ENCODE measurements at regions not wholly inside any gene's neighbourhood (a gene's known extent, or its start where the extent isn't known, plus 50 kb on each side); places are given as distances from the start of the nearest gene placed in this dataset.

DNA sequence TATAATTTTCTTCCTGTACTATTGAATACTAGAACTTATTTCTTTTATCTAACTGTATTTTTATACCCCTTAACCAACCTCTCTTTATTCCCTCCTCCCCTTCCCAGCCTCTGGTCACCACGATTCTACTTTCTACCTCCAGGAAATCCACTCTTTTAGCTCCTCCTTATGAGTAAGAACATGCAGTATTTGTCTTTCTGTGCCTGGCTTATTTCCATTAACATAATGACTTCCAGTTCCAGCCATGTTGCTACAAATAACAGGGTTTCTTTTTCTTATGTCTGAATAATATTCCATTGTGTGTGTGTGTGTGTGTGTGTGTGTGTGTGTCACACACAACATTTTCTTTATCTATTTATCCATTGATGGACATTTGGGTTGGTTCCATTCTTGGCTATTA, 152.3 kb upstream of the OLIG3 start:
- H3K36me3 ChIP-seq (ENCODE audit: control insufficient read depth in 1 of 2, insufficient read depth in 2 of 2, low read length in 1 of 2) = no peaks in the 10 kb centered on the region
- H3K4me3 ChIP-seq (ENCODE audit: low read length in 2 of 2) = no peak overlapping the region
- no peak overlapping the region for H3K27ac ChIP-seq (ENCODE audit: low read depth in 1 of 2, low read length in 2 of 2)
- H3K27me3 ChIP-seq (ENCODE audit: control insufficient read depth in 1 of 2, insufficient read depth in 2 of 2, low read length in 1 of 2) = peaks cover 0 to 2% of the 10 kb centered on the region in 2 donors
- ATAC-seq (ENCODE audit: low FRiP score) = no peak
- H3K4me1 ChIP-seq (ENCODE audit: control insufficient read depth in 1 of 2, insufficient read depth in 2 of 2, low read length in 2 of 2) = no peaks in the 10 kb centered on the region
- 0% methylated on average over 1 of the region's 1 CpG for WGBS, 2 donors
- no peaks in the 10 kb centered on the region for H3K9me3 ChIP-seq (ENCODE audit: control insufficient read depth, low read length)
- intact Hi-C loops (cut with DNase I) = loop anchor here (10.0 kb wide), 2 partner anchors 382 to 552 kb away; no protein-coding TSS in a partner anchor
- DNase-seq = no peak

DNA sequence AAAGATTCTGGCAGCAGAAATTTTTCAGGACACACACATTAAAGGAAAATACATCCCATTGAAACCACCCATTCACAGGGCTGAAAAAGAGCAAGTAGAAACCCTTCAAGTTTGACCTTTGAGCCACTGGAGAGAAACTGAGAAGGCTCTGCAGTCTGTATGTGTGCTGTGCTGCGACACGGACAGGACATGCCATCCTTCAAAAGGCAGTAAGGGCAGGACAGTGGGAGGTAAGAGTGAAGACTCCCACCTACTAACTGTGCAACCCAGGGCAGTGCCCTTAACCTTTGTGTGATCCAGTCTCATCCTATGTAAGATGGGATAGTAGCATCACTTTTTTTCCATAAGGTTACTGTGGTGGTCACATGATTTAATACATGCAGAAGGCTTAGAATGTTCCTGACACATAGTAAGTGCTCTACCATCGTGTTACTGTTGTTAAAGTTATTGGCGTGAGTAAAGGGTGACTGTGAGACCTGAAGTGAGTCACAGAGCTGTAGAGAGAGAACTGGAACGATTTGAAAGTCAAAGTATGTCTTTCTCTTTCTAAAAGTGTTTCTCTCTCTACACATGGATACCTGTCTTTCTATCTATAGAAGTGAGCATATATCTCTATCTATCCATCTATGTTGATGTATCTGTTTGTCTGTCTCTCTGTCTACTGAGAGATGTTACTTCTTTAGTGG, 153.7 kb upstream of the OLIG3 start:
- intact Hi-C loops (cut with DNase I) = loop anchor here (10.0 kb wide), 2 partner anchors 383 to 553 kb away; no protein-coding TSS in a partner anchor
- DNase-seq (no peak), ATAC-seq (ENCODE audit: low FRiP score) (no peak)
- Histone ChIP-seq H3K4me3 (ENCODE audit: low read length in 2 of 2) (no peak overlapping the region), H3K36me3 (ENCODE audit: control insufficient read depth in 1 of 2, insufficient read depth in 2 of 2, low read length in 1 of 2) (no peaks in the 10 kb centered on the region), H3K27ac (ENCODE audit: low read depth in 1 of 2, low read length in 2 of 2) (no peak overlapping the region), H3K4me1 (ENCODE audit: control insufficient read depth in 1 of 2, insufficient read depth in 2 of 2, low read length in 2 of 2) (no peaks in the 10 kb centered on the region), H3K27me3 (ENCODE audit: control insufficient read depth in 1 of 2, insufficient read depth in 2 of 2, low read length in 1 of 2) (peaks cover 0 to 2% of the 10 kb centered on the region in 2 donors), H3K9me3 (ENCODE audit: control insufficient read depth, low read length) (peaks cover 3% of the 10 kb centered on the region)
- WGBS, 2 donors = 66% methylated on average over 5 of the region's 5 CpGs

DNA sequence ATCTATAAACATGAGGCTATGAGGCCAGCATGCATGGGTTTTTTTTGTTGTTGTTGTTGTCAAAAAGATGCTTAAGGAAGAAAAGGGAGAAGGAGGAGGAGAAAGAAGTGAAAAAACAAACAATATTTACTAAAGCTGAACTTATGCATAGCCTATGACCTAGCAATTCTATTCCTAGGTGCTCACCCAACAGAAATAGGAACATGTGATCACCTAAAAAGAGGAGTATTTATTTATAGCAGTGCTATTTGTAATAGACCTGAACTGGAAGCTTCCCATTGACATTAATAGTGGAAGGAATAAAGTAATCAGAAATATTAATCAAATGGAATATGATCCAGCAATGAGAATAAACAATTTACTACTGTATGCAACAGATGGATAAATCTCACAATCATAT, 156.5 kb upstream of the OLIG3 start:
- Histone ChIP-seq H3K4me3 (ENCODE audit: low read length in 2 of 2) (no peak overlapping the region), H3K27ac (ENCODE audit: low read depth in 1 of 2, low read length in 2 of 2) (no peak overlapping the region), H3K9me3 (ENCODE audit: control insufficient read depth, low read length) (peaks cover 6% of the 10 kb centered on the region), H3K27me3 (ENCODE audit: control insufficient read depth in 1 of 2, insufficient read depth in 2 of 2, low read length in 1 of 2) (peaks cover 0 to 4% of the 10 kb centered on the region in 2 donors), H3K36me3 (ENCODE audit: control insufficient read depth in 1 of 2, insufficient read depth in 2 of 2, low read length in 1 of 2) (no peaks in the 10 kb centered on the region), H3K4me1 (ENCODE audit: control insufficient read depth in 1 of 2, insufficient read depth in 2 of 2, low read length in 2 of 2) (no peaks in the 10 kb centered on the region)
- DNase-seq (no peak), ATAC-seq (ENCODE audit: low FRiP score) (no peak)
- intact Hi-C loops (cut with DNase I) = no loop called here

DNA sequence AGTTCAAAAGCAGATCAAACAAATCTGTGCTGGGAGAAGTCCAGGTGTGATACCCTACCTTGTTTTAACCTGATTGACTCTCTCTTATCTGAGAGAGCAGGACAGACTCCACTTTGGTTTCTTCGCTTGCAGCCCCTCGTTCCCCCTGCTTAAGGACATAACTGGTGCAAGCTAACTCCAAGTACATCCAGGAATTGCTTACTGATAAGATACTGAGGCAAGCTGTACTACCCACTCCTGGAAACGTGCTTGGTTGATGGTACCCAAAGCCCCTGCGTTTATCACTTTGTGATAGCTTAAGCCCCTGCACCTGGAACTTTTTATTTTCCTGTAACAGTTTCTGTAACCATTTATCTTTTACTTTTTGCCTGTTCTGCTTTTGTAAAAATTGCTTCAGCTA, 157.0 kb upstream of the OLIG3 start:
- H3K9me3 ChIP-seq (ENCODE audit: control insufficient read depth, low read length) = peaks cover 8% of the 10 kb centered on the region
- no peaks in the 10 kb centered on the region for H3K36me3 ChIP-seq (ENCODE audit: control insufficient read depth in 1 of 2, insufficient read depth in 2 of 2, low read length in 1 of 2)
- WGBS, 2 donors = 52 to 65% methylated on average over 4 of the region's 4 CpGs
- no peak overlapping the region for H3K4me3 ChIP-seq (ENCODE audit: low read length in 2 of 2)
- no peak for ATAC-seq (ENCODE audit: low FRiP score)
- intact Hi-C loops (cut with DNase I) = no loop called here
- H3K27ac ChIP-seq (ENCODE audit: low read depth in 1 of 2, low read length in 2 of 2) = no peak overlapping the region
- H3K27me3 ChIP-seq (ENCODE audit: control insufficient read depth in 1 of 2, insufficient read depth in 2 of 2, low read length in 1 of 2) = peaks cover 0 to 4% of the 10 kb centered on the region in 2 donors
- no peaks in the 10 kb centered on the region for H3K4me1 ChIP-seq (ENCODE audit: control insufficient read depth in 1 of 2, insufficient read depth in 2 of 2, low read length in 2 of 2)
- no peak for DNase-seq

DNA sequence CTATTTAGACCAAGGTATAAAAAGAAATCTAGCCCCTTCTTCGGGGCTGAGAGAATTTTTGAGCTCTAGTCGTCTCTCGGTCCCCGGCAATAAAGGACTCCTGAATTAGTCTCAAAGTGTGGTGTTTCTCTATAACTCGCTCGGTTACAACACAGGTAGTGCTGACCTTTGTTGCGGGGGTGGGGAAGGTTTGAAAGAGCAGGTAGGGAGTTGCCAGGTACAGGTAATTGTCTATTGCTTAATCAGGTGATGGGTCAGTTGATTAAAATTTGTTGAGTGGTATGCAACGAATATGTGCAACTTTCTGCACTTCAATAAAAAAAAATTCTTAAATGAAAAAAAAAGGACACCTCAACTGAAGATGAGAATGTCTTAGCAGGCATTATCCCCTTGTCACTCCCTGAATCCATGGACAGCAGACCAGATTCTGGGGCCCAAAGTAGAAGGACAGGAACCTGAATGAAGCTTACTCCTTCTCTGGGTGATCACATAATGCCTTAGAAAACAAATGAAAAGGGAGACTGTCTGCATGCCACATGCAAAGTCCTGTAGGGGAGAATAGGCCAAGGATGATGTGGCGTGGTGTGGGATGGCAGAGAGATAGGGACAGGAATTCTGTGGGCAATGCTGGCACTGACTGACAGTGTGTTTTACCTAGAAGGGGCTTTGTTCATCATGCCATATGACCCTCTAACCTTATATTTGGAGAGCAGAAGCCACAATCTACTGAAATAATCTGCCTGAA, 157.6 kb upstream of the OLIG3 start:
- 92 to 93% methylated on average over 9 of the region's 9 CpGs for WGBS, 2 donors
- no peak for ATAC-seq (ENCODE audit: low FRiP score)

DNA sequence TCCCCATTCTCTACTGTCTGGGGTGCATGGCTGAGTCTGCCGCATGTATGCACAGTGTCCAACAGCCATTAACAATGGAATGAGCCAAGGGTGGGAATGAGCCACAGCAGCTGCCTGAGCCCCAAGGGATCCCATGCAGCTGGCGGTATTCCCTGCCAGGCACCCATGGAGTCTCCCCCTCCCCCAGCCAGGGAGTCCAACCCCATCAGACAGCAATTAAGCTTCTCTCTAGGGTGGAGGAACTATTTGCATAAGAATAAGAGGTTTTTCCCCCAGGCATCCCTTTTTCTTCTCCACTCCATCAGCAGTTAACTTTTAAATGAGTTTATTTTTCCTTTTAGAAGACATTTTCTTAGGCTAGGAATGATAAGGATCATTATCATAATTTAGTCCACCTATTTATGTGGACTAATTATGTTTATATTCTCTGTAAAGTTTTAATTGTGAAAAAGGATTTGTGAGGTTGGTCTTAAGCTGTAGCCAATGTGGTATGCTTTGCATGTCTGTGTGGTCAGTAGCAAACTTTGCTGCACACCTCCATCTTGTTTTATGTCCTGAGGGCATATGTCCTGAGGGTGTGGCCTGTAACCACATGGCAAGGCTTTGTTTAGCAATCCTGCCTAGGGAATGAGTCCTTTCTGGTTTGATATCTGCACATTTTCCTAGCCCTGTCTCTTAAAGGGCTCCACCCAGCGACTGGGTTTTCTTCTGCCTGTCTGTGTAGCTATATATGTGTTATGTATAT, 158.9 kb upstream of the OLIG3 start:
- no peak for ATAC-seq (ENCODE audit: low FRiP score)
- Histone ChIP-seq H3K9me3 (ENCODE audit: control insufficient read depth, low read length) (peaks cover 8% of the 10 kb centered on the region), H3K36me3 (ENCODE audit: control insufficient read depth in 1 of 2, insufficient read depth in 2 of 2, low read length in 1 of 2) (no peaks in the 10 kb centered on the region), H3K4me1 (ENCODE audit: control insufficient read depth in 1 of 2, insufficient read depth in 2 of 2, low read length in 2 of 2) (no peaks in the 10 kb centered on the region), H3K27me3 (ENCODE audit: control insufficient read depth in 1 of 2, insufficient read depth in 2 of 2, low read length in 1 of 2) (peaks cover 0 to 4% of the 10 kb centered on the region in 2 donors), H3K27ac (ENCODE audit: low read depth in 1 of 2, low read length in 2 of 2) (no peak overlapping the region), H3K4me3 (ENCODE audit: low read length in 2 of 2) (no peak overlapping the region)
- intact Hi-C loops (cut with DNase I) = no loop called here
- 90 to 97% methylated on average over 3 of the region's 3 CpGs for WGBS, 2 donors
- no peak for DNase-seq

More for the DNA sequence above, 157.6 kb upstream of the OLIG3 start:
- H3K4me3 ChIP-seq (ENCODE audit: low read length in 2 of 2) = no peak overlapping the region
- intact Hi-C loops (cut with DNase I) = no loop called here
- H3K36me3 ChIP-seq (ENCODE audit: control insufficient read depth in 1 of 2, insufficient read depth in 2 of 2, low read length in 1 of 2) = no peaks in the 10 kb centered on the region
- H3K4me1 ChIP-seq (ENCODE audit: control insufficient read depth in 1 of 2, insufficient read depth in 2 of 2, low read length in 2 of 2) = no peaks in the 10 kb centered on the region
- H3K27ac ChIP-seq (ENCODE audit: low read depth in 1 of 2, low read length in 2 of 2) = no peak overlapping the region
- H3K27me3 ChIP-seq (ENCODE audit: control insufficient read depth in 1 of 2, insufficient read depth in 2 of 2, low read length in 1 of 2) = peaks cover 0 to 4% of the 10 kb centered on the region in 2 donors
- no peak for DNase-seq
- peaks cover 8% of the 10 kb centered on the region for H3K9me3 ChIP-seq (ENCODE audit: control insufficient read depth, low read length)

DNA sequence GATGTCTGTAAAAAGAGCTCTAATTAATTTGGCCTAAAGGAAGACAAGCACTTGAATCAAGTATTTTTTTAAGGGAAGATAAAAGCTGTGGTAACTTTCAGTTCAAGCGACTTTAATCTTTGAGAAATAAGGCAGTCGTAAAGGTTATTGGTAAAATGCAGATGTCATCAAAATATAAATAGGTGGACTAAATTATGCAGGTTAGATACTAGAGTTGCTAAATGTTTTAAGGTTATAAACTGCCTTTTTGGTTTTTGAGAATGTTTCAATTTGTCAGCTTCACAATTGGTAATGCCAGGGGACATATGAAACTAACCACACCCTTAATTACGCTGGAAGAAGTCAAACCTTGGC, 159.5 kb upstream of the OLIG3 start:
- DNase-seq = no peak
- Histone ChIP-seq H3K4me1 (ENCODE audit: control insufficient read depth in 1 of 2, insufficient read depth in 2 of 2, low read length in 2 of 2) (no peaks in the 10 kb centered on the region), H3K27ac (ENCODE audit: low read depth in 1 of 2, low read length in 2 of 2) (no peak overlapping the region), H3K27me3 (ENCODE audit: control insufficient read depth in 1 of 2, insufficient read depth in 2 of 2, low read length in 1 of 2) (peaks cover 0 to 4% of the 10 kb centered on the region in 2 donors), H3K9me3 (ENCODE audit: control insufficient read depth, low read length) (peaks cover 8% of the 10 kb centered on the region), H3K4me3 (ENCODE audit: low read length in 2 of 2) (no peak overlapping the region), H3K36me3 (ENCODE audit: control insufficient read depth in 1 of 2, insufficient read depth in 2 of 2, low read length in 1 of 2) (no peaks in the 10 kb centered on the region)
- no peak for ATAC-seq (ENCODE audit: low FRiP score)
- intact Hi-C loops (cut with DNase I) = no loop called here
- WGBS, 2 donors = 97 to 99% methylated on average over 3 of the region's 3 CpGs

DNA sequence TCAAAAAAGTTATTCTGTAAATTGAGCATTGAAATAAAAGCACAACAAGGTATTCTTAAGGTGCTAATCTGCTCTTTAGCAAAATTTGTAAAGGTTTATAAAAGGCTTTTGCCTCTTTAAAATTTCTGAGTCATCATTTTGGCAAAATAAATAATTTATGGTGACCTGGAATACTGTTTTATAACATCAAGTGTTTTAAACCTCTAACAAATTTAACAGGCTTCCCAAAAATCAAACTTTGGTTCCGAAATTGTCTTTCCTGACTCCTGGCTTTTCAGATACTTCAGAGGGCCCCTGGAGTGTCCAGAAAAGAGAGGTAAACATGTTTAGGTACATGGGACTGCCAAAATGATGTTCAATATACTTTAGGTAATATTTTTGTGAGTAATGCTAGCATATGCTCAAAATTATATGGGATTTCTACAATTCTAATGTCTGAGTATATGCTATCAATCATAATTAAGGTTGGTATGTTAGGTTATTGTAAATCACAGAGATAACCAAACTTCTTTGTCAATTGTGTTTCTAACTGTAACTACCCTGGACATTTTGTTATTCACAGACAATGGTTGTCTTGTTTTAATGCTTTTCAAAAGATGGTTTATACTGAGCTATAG, 160.3 kb upstream of the OLIG3 start:
- Histone ChIP-seq H3K4me3 (ENCODE audit: low read length in 2 of 2) (no peak overlapping the region), H3K36me3 (ENCODE audit: control insufficient read depth in 1 of 2, insufficient read depth in 2 of 2, low read length in 1 of 2) (no peaks in the 10 kb centered on the region), H3K9me3 (ENCODE audit: control insufficient read depth, low read length) (peaks cover 8% of the 10 kb centered on the region), H3K27ac (ENCODE audit: low read depth in 1 of 2, low read length in 2 of 2) (no peak overlapping the region), H3K27me3 (ENCODE audit: control insufficient read depth in 1 of 2, insufficient read depth in 2 of 2, low read length in 1 of 2) (peaks cover 0 to 1% of the 10 kb centered on the region in 2 donors), H3K4me1 (ENCODE audit: control insufficient read depth in 1 of 2, insufficient read depth in 2 of 2, low read length in 2 of 2) (no peaks in the 10 kb centered on the region)
- DNase-seq (no peak), ATAC-seq (ENCODE audit: low FRiP score) (no peak)
- 73% methylated on average over 1 of the region's 1 CpG for WGBS, 2 donors
- intact Hi-C loops (cut with DNase I) = no loop called here

Data from aorta (tissue), 5 donors.